Esophagus muscularis mucosa (tissue), 4 donors: ENCODE measurements at regions not wholly inside any gene's neighbourhood (a gene's known extent, or its start where the extent isn't known, plus 50 kb on each side); places are given as distances from the start of the nearest gene placed in this dataset.

Experiments used
- DNase-seq: peaks from one replicate; pipeline ENCODE4 v3.0.0-alpha.2; 2017; ENCODE audit errors: extremely low spot score
- H3K27ac ChIP-seq, 4 donors: fragments of 200-600 bp; sonication (generic); replicated peaks in 1 of 4; 1 replicate in 3 of 4; 2 replicates in 1 of 4; pipeline ENCODE4 v1.5.1; 2016 to 2019; ENCODE audit warnings: mild to moderate bottlenecking in 1 of 4
- H3K27me3 ChIP-seq, 4 donors: fragments of 200-600 bp; sonication (generic); one replicate each; pipeline versions ENCODE4 v1.5.1 to v1.6.0; 2016 to 2019
- H3K36me3 ChIP-seq, 4 donors: fragments of 200-600 bp; sonication (generic); one replicate each; pipeline ENCODE4 v1.5.1; 2016 to 2019
- H3K4me1 ChIP-seq, 4 donors: fragments of 200-600 bp; sonication (generic); one replicate each; pipeline ENCODE4 v1.5.1; 2016 to 2019
- H3K4me3 ChIP-seq, 4 donors: fragments of 200-600 bp; sonication (generic); 1 replicate in 2 of 4; 2 replicates in 2 of 4; pipeline ENCODE4 v1.5.1; 2016 to 2019; ENCODE audit warnings: mild to moderate bottlenecking in 4 of 4, moderate library complexity in 1 of 4
- H3K9me3 ChIP-seq, 4 donors: fragments of 200-600 bp; sonication (generic); 1 replicate in 3 of 4; 2 replicates in 1 of 4; pipeline ENCODE4 v1.5.1; 2016 to 2019
- CTCF ChIP-seq, 3 experiments: fragments of 200-600 bp in 2 of 3; fragments of 450-650 bp in 1 of 3; sonication (generic) in 2 of 3; IDR thresholded peaks; one replicate each; pipeline ENCODE4 v1.5.1; 2017 to 2019; ENCODE audit warnings: antibody characterized with exemption in 3 of 3, mild to moderate bottlenecking in 2 of 3, moderate library complexity in 1 of 3
- EP300 ChIP-seq: sonication (generic); formaldehyde crosslinking; IDR thresholded peaks from one replicate; pipeline ENCODE4 v1.6.1; 2017; ENCODE audit warnings: antibody characterized with exemption
- POLR2A ChIP-seq: fragments of 450-650 bp; IDR thresholded peaks from one replicate; pipeline ENCODE4 v1.6.1; 2017; ENCODE audit warnings: antibody characterized with exemption, moderate library complexity, mild to moderate bottlenecking, low read depth
- POLR2AphosphoS5 ChIP-seq, 2 donors: sonication (generic); formaldehyde crosslinking; IDR thresholded peaks; one replicate each; pipeline ENCODE4 v1.6.1; 2017; ENCODE audit warnings: antibody characterized with exemption in 2 of 2
- WGBS: methylation state at CpG from one replicate; pipeline ENCODE4 v1.1.5; 2018; 5-methylcytosine and 5-hydroxymethylcytosine counted together
- intact Hi-C: fragments of 100-400 bp; cut with DNase I; formaldehyde crosslinking; loops from one replicate; pipeline ENCODE4 v1.15.1; 2023

DNA sequence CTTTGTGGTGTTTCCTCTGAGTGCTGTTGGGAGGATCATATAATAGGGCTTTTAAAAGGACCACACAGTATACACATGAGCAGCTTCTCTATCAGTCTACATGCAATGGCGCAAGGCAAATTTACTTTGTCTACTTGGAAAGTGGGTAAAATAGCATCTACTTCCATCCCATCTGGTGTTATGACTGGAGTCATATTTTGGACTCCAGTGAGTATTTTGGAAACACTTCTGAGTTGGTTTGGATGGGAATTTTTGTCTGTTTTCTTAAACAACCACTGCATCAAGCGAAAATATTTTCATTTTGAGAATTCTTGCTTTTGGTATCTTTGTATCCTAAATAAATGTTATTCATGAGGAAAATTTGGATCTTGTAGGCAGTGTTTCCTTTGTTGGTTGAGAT lies 220.8 kb downstream of the NMUR2 start:
- Histone ChIP-seq H3K36me3 (no peaks in the 10 kb centered on the region), H3K27me3 (no peaks in the 10 kb centered on the region), H3K9me3 (peaks cover 0 to 7% (median 6%) of the 10 kb centered on the region in 4 donors), H3K27ac (no peak overlapping the region), H3K4me1 (no peaks in the 10 kb centered on the region), H3K4me3 (no peak overlapping the region)
- intact Hi-C loops: no loop called here
- no peak for DNase-seq
- no peak for TF ChIP-seq CTCF (IDR thresholded peaks at IDR 0.05)
- TF ChIP-seq EP300: no peak
- TF ChIP-seq POLR2AphosphoS5 (IDR thresholded peaks at IDR 0.05): no peak
- TF ChIP-seq POLR2A: no peak
- WGBS: 58% methylated on average over 2 of the region's 2 CpGs

DNA sequence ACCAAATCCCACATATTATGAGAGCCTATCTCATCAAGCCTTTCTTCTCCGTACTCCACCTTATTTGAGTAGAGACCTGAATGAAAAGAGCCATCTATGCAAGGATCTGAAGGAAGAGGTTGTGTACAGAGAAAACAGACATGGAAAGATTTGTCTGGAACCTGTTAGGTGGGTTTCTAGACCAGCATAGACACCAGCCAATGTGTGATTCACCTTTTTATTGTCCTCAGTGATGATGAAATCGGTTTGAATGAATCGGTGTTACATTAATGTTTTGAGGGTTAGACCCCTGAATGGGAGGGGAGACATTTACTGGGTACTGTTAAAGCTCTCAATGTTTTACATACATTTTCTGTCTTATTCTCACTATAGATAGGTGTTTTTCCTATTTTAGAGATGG lies 223.6 kb downstream of the NMUR2 start:
- no peaks in the 10 kb centered on the region for H3K27me3 ChIP-seq
- no peak for TF ChIP-seq POLR2AphosphoS5 (IDR thresholded peaks at IDR 0.05)
- no peak for TF ChIP-seq EP300
- TF ChIP-seq POLR2A: no peak
- TF ChIP-seq CTCF (IDR thresholded peaks at IDR 0.05): no peak
- H3K36me3 ChIP-seq: no peaks in the 10 kb centered on the region
- peaks cover 0 to 7% (median 3%) of the 10 kb centered on the region in 4 donors for H3K9me3 ChIP-seq
- 85% methylated on average over 3 of the region's 3 CpGs for WGBS
- intact Hi-C loops: no loop called here
- DNase-seq: no peak
- no peak overlapping the region for H3K27ac ChIP-seq
- no peaks in the 10 kb centered on the region for H3K4me1 ChIP-seq
- no peak overlapping the region for H3K4me3 ChIP-seq

GRCh38 chr5:152178350-152178699 lies 226.8 kb downstream of the NMUR2 start:
- no peak overlapping the region for H3K4me3 ChIP-seq
- peaks cover 0 to 7% (median 3%) of the 10 kb centered on the region in 4 donors for H3K9me3 ChIP-seq
- no peak for DNase-seq
- H3K36me3 ChIP-seq: no peaks in the 10 kb centered on the region
- 67% methylated on average over 2 of the region's 2 CpGs for WGBS
- no peak for TF ChIP-seq POLR2AphosphoS5 (IDR thresholded peaks at IDR 0.05)
- no peak for TF ChIP-seq EP300
- no peak for TF ChIP-seq CTCF (IDR thresholded peaks at IDR 0.05)
- no peak for TF ChIP-seq POLR2A
- H3K4me1 ChIP-seq: no peaks in the 10 kb centered on the region
- H3K27ac ChIP-seq: no peak overlapping the region
- H3K27me3 ChIP-seq: no peaks in the 10 kb centered on the region
- intact Hi-C loops: no loop called here

- no peak for DNase-seq
- H3K27ac ChIP-seq: no peak overlapping the region
- H3K36me3 ChIP-seq: no peaks in the 10 kb centered on the region
- no peak for TF ChIP-seq POLR2AphosphoS5 (IDR thresholded peaks at IDR 0.05)
- no peak for TF ChIP-seq POLR2A
- no peak for TF ChIP-seq EP300
- no peak for TF ChIP-seq CTCF (IDR thresholded peaks at IDR 0.05)
- H3K4me3 ChIP-seq: no peak overlapping the region
- 79% methylated on average over 6 of the region's 6 CpGs for WGBS
- no peaks in the 10 kb centered on the region for H3K4me1 ChIP-seq
- intact Hi-C loops: no loop called here
- H3K27me3 ChIP-seq: no peaks in the 10 kb centered on the region
- H3K9me3 ChIP-seq: peaks cover 0 to 7% (median 3%) of the 10 kb centered on the region in 4 donors
These were observed 227.3 kb downstream of the NMUR2 start for GRCh38 chr5:152177626-152178349.

DNA sequence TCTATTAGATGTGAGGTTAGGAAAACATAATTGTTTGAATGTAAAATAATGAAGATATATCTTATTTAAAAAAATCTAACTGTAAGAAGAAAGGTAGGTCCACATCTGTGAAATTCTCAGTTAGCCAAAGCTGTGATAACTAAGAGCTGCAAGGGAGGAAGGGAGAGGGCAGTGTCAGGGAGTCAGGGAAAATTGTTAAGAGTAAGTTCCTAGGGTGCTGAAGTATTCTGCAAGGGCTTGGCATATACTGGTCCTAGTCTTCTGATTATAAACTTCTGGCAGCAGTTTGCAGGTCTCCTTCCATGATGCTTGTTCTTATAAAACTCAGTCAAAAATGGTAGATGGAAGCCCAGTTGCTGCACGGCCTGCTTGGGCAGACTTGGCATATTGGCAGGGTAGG lies 233.2 kb downstream of the NMUR2 start:
- WGBS: 78% methylated on average over 1 of the region's 1 CpG
- Histone ChIP-seq H3K4me3 (no peak overlapping the region), H3K27me3 (no peaks in the 10 kb centered on the region), H3K36me3 (no peaks in the 10 kb centered on the region), H3K4me1 (no peaks in the 10 kb centered on the region), H3K9me3 (no peaks in the 10 kb centered on the region), H3K27ac (no peak overlapping the region)
- TF ChIP-seq EP300 (no peak), POLR2A (no peak), POLR2AphosphoS5 (IDR thresholded peaks at IDR 0.05) (no peak), CTCF (IDR thresholded peaks at IDR 0.05) (no peak)
- intact Hi-C loops: no loop called here
- no peak for DNase-seq
